GM12874 (cell line): ENCODE measurements at regions not wholly inside any gene's neighbourhood (a gene's known extent, or its start where the extent isn't known, plus 50 kb on each side); places are given as distances from the start of the nearest gene placed in this dataset.

Experiments used
- TF ChIP-seq, protein P1 (sequence below): IDR thresholded peaks from 2 replicates; pipeline ENCODE4 v1.5.1; 2011; ENCODE audit warnings: low read depth, mild to moderate bottlenecking, control low read depth, low read length, moderate library complexity; ENCODE audit not compliant: insufficient read depth

DNA sequence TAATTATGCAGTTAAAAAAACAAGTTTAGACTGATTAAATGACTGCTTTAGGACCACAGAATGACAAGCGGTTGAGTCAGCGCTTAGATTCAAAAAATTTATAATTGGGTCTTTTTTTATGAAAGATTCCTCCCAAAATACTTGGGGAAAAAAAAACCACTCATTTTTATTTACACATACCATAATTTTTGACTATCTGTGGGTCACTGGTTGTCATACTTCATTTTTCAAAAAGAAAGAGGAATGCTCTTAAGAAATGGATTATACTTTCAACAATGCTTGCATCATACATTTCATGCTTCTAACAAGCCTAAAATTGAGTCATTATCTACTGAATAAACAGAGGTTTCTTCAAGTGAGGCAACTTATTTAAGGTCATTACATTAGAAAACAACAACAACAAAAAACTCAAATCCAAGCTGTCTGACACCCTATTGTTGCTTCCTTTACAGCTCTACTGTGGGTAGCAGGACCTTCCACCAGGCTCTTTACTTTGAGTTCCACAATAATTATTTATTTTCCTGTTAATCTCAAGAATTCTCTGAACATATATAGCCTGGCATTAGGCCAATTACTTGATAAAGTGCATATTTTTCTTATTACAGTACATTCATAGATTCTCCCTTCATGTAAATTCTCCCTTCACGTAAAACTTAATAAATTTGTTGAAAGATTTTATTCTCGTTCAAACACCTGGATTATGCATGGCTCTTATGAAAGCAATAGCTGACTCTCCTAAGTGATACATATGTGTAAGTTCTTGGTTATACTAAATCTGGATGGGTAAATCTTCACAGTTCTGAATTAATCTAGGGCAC, 445.5 kb downstream of the PCDH10 start:
- TF ChIP-seq, protein P1, sequence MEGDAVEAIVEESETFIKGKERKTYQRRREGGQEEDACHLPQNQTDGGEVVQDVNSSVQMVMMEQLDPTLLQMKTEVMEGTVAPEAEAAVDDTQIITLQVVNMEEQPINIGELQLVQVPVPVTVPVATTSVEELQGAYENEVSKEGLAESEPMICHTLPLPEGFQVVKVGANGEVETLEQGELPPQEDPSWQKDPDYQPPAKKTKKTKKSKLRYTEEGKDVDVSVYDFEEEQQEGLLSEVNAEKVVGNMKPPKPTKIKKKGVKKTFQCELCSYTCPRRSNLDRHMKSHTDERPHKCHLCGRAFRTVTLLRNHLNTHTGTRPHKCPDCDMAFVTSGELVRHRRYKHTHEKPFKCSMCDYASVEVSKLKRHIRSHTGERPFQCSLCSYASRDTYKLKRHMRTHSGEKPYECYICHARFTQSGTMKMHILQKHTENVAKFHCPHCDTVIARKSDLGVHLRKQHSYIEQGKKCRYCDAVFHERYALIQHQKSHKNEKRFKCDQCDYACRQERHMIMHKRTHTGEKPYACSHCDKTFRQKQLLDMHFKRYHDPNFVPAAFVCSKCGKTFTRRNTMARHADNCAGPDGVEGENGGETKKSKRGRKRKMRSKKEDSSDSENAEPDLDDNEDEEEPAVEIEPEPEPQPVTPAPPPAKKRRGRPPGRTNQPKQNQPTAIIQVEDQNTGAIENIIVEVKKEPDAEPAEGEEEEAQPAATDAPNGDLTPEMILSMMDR = no peak

DNA sequence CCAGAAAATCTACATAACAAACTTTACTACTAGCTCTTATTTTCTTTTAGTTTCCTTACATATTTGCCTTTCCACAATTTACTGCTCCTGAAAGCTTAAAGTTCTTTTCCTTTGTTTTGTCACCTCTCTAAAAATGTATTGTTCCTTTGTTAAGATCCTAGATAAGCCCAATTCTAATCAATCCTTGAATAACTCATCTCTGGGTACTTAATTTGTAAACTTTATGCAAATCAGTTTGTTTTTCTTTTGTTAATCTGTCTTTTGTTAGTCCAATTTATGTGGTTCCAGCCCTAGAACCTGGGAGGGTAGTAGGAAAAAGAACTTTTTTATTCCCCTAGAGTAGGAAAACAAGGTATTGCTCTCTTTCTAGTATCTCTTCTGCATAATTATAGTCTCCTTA, 444.7 kb downstream of the PCDH10 start:
- TF ChIP-seq, protein P1 = no peak

- TF ChIP-seq, protein P1 = no peak
Measured at GRCh38 chr4:133592591-133592990, 443.5 kb downstream of the PCDH10 start.

- TF ChIP-seq, protein P1 = no peak
Measured at GRCh38 chr4:133592106-133592505, 443.0 kb downstream of the PCDH10 start.

- TF ChIP-seq, protein P1 = no peak
Measured at GRCh38 chr4:133588306-133588705, 439.2 kb downstream of the PCDH10 start.

- TF ChIP-seq, protein P1 = no peak
Measured at GRCh38 chr4:133585323-133585722, 436.2 kb downstream of the PCDH10 start.

- TF ChIP-seq, protein P1 = no peak
Measured at GRCh38 chr4:133584714-133585113, 435.6 kb downstream of the PCDH10 start.
